ENCODE measurements at regions not wholly inside any gene's neighbourhood (a gene's known extent, or its start where the extent isn't known, plus 50 kb on each side); places are given as distances from the start of the nearest gene placed in this dataset.

DNA sequence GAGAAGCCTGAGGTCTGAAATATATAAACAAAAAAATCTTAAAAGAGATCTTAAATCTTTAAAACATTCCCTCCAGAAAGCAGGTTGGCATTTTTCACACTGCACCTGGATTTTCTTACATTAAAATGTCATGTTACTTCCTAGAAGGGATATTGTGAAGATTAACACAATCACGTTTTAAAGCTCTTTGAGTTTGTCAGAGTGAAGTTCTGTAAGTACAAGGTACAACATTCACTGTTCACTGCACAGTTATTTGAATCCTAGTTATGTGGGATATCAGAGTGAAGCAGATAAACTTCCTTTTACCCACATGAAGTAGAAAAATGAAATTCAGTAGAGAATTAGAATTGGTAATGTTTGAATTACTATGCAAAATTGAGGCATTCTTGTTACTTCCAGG lies 353.6 kb upstream of the RGMB start:
- Mint-ChIP-seq H3K36me3 (ENCODE audit: insufficient read depth, unreplicated experiment) (no peaks in the 10 kb centered on the region), H3K4me1 (ENCODE audit: low read depth, unreplicated experiment) (no peaks in the 10 kb centered on the region), H3K27ac (ENCODE audit: unreplicated experiment) (no peak overlapping the region), H3K27me3 (ENCODE audit: unreplicated experiment) (no peaks in the 10 kb centered on the region), H3K9me3 (ENCODE audit: low read depth, unreplicated experiment) (no peaks in the 10 kb centered on the region), H3K4me3 (ENCODE audit: low read depth, unreplicated experiment) (no peak overlapping the region)
- no peak for DNase-seq
- CTCF ChIA-PET: no interaction called here
- intact Hi-C loops (cut with micrococcal nuclease; ENCODE audit: unreplicated experiment): no loop called here
- BruUV-seq (replicated peaks): no TSS peak
- TF ChIP-seq, protein P1, sequence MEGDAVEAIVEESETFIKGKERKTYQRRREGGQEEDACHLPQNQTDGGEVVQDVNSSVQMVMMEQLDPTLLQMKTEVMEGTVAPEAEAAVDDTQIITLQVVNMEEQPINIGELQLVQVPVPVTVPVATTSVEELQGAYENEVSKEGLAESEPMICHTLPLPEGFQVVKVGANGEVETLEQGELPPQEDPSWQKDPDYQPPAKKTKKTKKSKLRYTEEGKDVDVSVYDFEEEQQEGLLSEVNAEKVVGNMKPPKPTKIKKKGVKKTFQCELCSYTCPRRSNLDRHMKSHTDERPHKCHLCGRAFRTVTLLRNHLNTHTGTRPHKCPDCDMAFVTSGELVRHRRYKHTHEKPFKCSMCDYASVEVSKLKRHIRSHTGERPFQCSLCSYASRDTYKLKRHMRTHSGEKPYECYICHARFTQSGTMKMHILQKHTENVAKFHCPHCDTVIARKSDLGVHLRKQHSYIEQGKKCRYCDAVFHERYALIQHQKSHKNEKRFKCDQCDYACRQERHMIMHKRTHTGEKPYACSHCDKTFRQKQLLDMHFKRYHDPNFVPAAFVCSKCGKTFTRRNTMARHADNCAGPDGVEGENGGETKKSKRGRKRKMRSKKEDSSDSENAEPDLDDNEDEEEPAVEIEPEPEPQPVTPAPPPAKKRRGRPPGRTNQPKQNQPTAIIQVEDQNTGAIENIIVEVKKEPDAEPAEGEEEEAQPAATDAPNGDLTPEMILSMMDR (IDR thresholded peaks at IDR 0.05; ENCODE audit: unreplicated experiment): no peak

DNA sequence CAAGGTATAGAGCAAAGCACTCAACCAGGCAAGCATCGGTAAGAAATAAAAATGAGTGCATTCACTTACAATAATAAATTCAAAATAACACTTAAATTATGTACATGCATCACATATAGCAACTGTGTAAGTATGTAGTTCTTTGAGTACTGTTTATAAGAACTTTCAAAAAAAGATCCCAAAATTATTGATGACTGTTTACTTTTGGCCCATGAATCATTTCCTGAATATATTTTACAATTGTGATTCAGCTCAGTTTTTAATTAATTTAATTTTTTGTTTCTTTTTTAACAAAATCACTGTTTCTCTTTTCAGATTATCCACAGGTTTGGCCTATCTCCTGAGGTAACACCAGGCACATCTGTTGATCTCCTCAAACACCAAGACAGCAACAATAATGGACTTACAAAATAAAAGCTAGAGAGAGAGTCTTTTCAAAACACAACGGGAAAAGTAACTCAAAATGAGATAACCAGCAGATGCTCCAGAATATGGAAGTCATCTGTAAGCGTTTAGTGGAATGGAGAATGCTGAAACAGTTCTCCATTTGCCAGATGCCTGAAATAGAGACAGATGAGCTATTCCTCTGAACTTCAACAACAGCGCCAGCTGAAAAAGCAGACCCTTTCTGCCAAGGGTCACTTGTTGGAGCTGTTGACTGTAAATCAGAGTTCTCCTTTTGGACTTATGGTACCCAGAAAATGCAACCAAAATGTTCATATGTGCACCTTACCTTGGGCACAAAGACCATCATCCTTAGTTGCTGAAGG lies 348.6 kb upstream of the RGMB start:
- H3K9me3 Mint-ChIP-seq (ENCODE audit: low read depth, unreplicated experiment): no peaks in the 10 kb centered on the region
- no peak overlapping the region for H3K27ac Mint-ChIP-seq (ENCODE audit: unreplicated experiment)
- intact Hi-C loops (cut with micrococcal nuclease; ENCODE audit: unreplicated experiment): no loop called here

DNA sequence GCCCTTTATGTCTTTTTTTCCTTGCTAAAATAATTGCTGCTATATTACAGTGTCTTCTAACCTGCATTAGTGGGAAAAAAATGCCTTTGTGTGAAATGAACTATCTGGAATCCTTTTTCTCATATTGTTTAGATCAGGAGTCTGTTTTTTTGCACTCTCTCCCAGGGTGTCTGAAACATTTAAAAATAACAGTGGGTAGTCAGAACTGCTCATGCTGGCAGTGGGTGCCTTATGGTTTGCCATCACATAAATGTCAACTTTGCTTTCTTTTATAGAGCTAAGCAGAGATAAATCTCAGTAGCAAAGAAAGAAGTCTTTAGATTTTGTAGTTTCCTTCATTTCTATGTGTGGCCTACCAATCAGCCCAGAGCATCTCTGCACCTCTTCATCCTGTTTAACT lies 347.8 kb upstream of the RGMB start:
- Mint-ChIP-seq H3K27me3 (ENCODE audit: unreplicated experiment) (no peaks in the 10 kb centered on the region), H3K9me3 (ENCODE audit: low read depth, unreplicated experiment) (no peaks in the 10 kb centered on the region), H3K4me1 (ENCODE audit: low read depth, unreplicated experiment) (no peaks in the 10 kb centered on the region), H3K27ac (ENCODE audit: unreplicated experiment) (no peak overlapping the region), H3K4me3 (ENCODE audit: low read depth, unreplicated experiment) (no peak overlapping the region), H3K36me3 (ENCODE audit: insufficient read depth, unreplicated experiment) (no peaks in the 10 kb centered on the region)
- TF ChIP-seq, protein P1 (IDR thresholded peaks at IDR 0.05; ENCODE audit: unreplicated experiment): no peak
- intact Hi-C loops (cut with micrococcal nuclease; ENCODE audit: unreplicated experiment): no loop called here
- CTCF ChIA-PET: no interaction called here
- DNase-seq: no peak
- no TSS peak for BruUV-seq (replicated peaks)

More for the DNA sequence above, 348.6 kb upstream of the RGMB start:
- Mint-ChIP-seq H3K4me3 (ENCODE audit: low read depth, unreplicated experiment) (no peak overlapping the region), H3K4me1 (ENCODE audit: low read depth, unreplicated experiment) (no peaks in the 10 kb centered on the region), H3K36me3 (ENCODE audit: insufficient read depth, unreplicated experiment) (no peaks in the 10 kb centered on the region), H3K27me3 (ENCODE audit: unreplicated experiment) (no peaks in the 10 kb centered on the region)
- CTCF ChIA-PET: no interaction called here
- BruUV-seq (replicated peaks): no TSS peak
- DNase-seq: no peak
- TF ChIP-seq, protein P1 (IDR thresholded peaks at IDR 0.05; ENCODE audit: unreplicated experiment): no peak

DNA sequence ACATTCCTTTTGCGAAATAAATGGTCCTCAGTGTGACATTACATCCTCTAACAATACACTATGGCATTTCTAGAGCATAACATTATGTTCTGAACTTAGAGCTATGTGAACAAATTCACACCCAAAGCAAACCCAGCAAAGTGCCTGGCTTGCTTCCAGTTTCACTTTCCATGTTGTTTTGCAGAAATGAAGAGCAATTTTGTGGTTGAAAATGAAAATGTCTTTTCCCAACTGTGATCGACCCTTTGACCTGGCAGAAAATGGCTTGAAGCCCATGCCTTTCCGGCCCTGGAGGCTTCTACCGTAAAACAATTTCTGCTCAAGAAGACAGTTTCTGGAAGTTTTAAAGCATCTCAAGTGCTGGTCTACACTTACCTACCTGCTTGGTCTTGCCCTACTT lies 344.7 kb upstream of the RGMB start:
- no peak for DNase-seq
- Mint-ChIP-seq H3K27me3 (ENCODE audit: unreplicated experiment) (no peaks in the 10 kb centered on the region), H3K4me1 (ENCODE audit: low read depth, unreplicated experiment) (no peaks in the 10 kb centered on the region), H3K27ac (ENCODE audit: unreplicated experiment) (no peak overlapping the region), H3K36me3 (ENCODE audit: insufficient read depth, unreplicated experiment) (no peaks in the 10 kb centered on the region), H3K4me3 (ENCODE audit: low read depth, unreplicated experiment) (no peak overlapping the region), H3K9me3 (ENCODE audit: low read depth, unreplicated experiment) (no peaks in the 10 kb centered on the region)
- BruUV-seq (replicated peaks): no TSS peak
- intact Hi-C loops (cut with micrococcal nuclease; ENCODE audit: unreplicated experiment): no loop called here
- CTCF ChIA-PET: no interaction called here
- TF ChIP-seq, protein P1 (IDR thresholded peaks at IDR 0.05; ENCODE audit: unreplicated experiment): no peak
